HCT116 (cell line): ENCODE measurements at regions not wholly inside any gene's neighbourhood (a gene's known extent, or its start where the extent isn't known, plus 50 kb on each side); places are given as distances from the start of the nearest gene placed in this dataset.

Experiments
- ATAC-seq: fragments of 200-7000 bp; cut with Tn5 transposase; 2 replicates; pipeline ENCODE4 v1.9.1; 2020; ENCODE audit warnings: mild to moderate bottlenecking, moderate library complexity
- BruUV-seq: library from RNA; stranded (reverse); fragments of 400-500 nt; replicated peaks from 2 replicates; lab custom pipeline; 2021; lab: Mats Ljungman, UMichigan
- CTCF ChIA-PET: fragments of 300-600 bp; sonication (Branson Sonifier 250); formaldehyde crosslinking; loops from one replicate; lab custom pipeline; 2021; ENCODE audit warnings: antibody characterized with exemption; lab: Charles Lee
- POLR2A ChIA-PET: fragments of 300-600, 350-600 bp; sonication (Branson Sonifier 250); formaldehyde crosslinking; loops from one replicate; lab custom pipeline; 2021; ENCODE audit warnings: antibody characterized with exemption; lab: Charles Lee
- RAD21 ChIA-PET, 2 experiments: fragments of 300-600 bp; sonication (Branson Sonifier 250); formaldehyde crosslinking; loops; one replicate each; lab custom pipeline; 2023; ENCODE audit warnings: low total read pairs in 2 of 2; ENCODE audit not compliant: uncharacterized antibody in 2 of 2, unreplicated experiment in 2 of 2, low non-redundant PET in 1 of 2; lab: Charles Lee
- DNase-seq: peaks from one replicate; pipeline ENCODE4 v3.0.0-alpha.2; 2010; ENCODE audit warnings: low read depth, low spot score
- H2AFZ ChIP-seq: fragments of 200-600 bp; shearing (Covaris generic), sonication (generic); 2 replicates; pipeline ENCODE4 v1.6.1; 2017; ENCODE audit warnings: low read depth, mixed run types, mixed read lengths, antibody characterized with exemption, low read length; ENCODE audit not compliant: poor library complexity, severe bottlenecking
- H3K27ac ChIP-seq: 2 replicates; pipeline ENCODE4 v1.5.1; 2012; ENCODE audit warnings: low read depth, low read length
- H3K27me3 ChIP-seq: fragments of 200-600 bp; sonication (generic); 2 replicates; pipeline ENCODE4 v1.6.1; 2016; ENCODE audit warnings: mixed run types, low read length, mixed read lengths; ENCODE audit not compliant: insufficient read depth
- H3K36me3 ChIP-seq, 2 experiments: fragments of 200-500 bp in 1 of 2; fragments of 200-600 bp in 1 of 2; sonication (Bioruptor generic) in 1 of 2; sonication (generic) in 1 of 2; 2 replicates each; pipeline versions ENCODE4 v1.5.1 to v1.6.1; 2014 to 2016; ENCODE audit warnings: low read length in 2 of 2, inconsistent platforms in 1 of 2, mixed read lengths in 1 of 2, mixed run types in 1 of 2; ENCODE audit not compliant: insufficient read depth in 2 of 2, control insufficient read depth in 1 of 2
- H3K4me1 ChIP-seq, 2 experiments: fragments of 200-600 bp in 1 of 2; sonication (generic) in 1 of 2; 2 replicates each; pipeline versions ENCODE4 v1.5.1 to v1.6.1; 2012 to 2017; ENCODE audit warnings: low read length in 2 of 2, inconsistent platforms in 1 of 2, mild to moderate bottlenecking in 1 of 2, mixed read lengths in 1 of 2, mixed run types in 1 of 2, moderate library complexity in 1 of 2; ENCODE audit not compliant: insufficient read depth in 2 of 2, control insufficient read depth in 1 of 2
- H3K4me2 ChIP-seq: fragments of 200-600 bp; sonication (generic); 2 replicates; pipeline ENCODE4 v1.6.1; 2017; ENCODE audit warnings: mixed run types, low read length, mixed read lengths
- H3K4me3 ChIP-seq, 2 experiments: fragments of 200-600 bp in 1 of 2; sonication (generic) in 1 of 2; replicated peaks in 1 of 2; 2 replicates each; pipeline ENCODE4 v1.5.1; 2011 to 2016; ENCODE audit warnings: low read length in 2 of 2, control low read depth in 1 of 2, low read depth in 1 of 2, mild to moderate bottlenecking in 1 of 2, mixed read lengths in 1 of 2, mixed run types in 1 of 2
- H3K79me2 ChIP-seq: fragments of 200-600 bp; sonication (generic); 2 replicates; pipeline ENCODE4 v1.6.1; 2017; ENCODE audit warnings: mild to moderate bottlenecking, mixed run types, low read length, moderate library complexity, mixed read lengths; ENCODE audit not compliant: insufficient read depth
- H3K9ac ChIP-seq: fragments of 200-600 bp; sonication (generic); 2 replicates; pipeline ENCODE4 v1.6.1; 2016; ENCODE audit warnings: low read length, mixed read lengths
- H3K9me2 ChIP-seq: fragments of 200-600 bp; sonication (generic), shearing (Covaris generic); 2 replicates; pipeline ENCODE4 v1.6.1; 2017; ENCODE audit warnings: mixed run types, mild to moderate bottlenecking, moderate library complexity; ENCODE audit not compliant: insufficient read depth
- H3K9me3 ChIP-seq, 2 experiments: fragments of 200-500 bp in 1 of 2; fragments of 200-600 bp in 1 of 2; sonication (Bioruptor generic) in 1 of 2; sonication (generic) in 1 of 2; 2 replicates each; pipeline ENCODE4 v1.6.1; 2014 to 2017; ENCODE audit warnings: low read length in 2 of 2, mixed read lengths in 2 of 2, inconsistent platforms in 1 of 2, low read depth in 1 of 2, mild to moderate bottlenecking in 1 of 2, mixed run types in 1 of 2, moderate library complexity in 1 of 2; ENCODE audit not compliant: control insufficient read depth in 1 of 2, insufficient read depth in 1 of 2
- H4K20me1 ChIP-seq: fragments of 200-600 bp; sonication (generic), shearing (Covaris generic); 2 replicates; pipeline ENCODE4 v1.6.1; 2017; ENCODE audit warnings: mixed run types, mild to moderate bottlenecking, moderate library complexity; ENCODE audit not compliant: insufficient read depth
- ATF3 ChIP-seq: IDR thresholded peaks from 2 replicates; pipeline ENCODE4 v1.6.1; 2012
- CBX3 ChIP-seq: IDR thresholded peaks from 2 replicates; pipeline ENCODE4 v1.6.1; 2012; ENCODE audit warnings: low read depth
- CEBPB ChIP-seq: IDR thresholded peaks from 2 replicates; pipeline ENCODE4 v1.6.1; 2012; ENCODE audit warnings: low read depth
- CTCF ChIP-seq, 3 experiments: fragments of 200-600 bp in 1 of 3; sonication (generic) in 1 of 3; IDR thresholded peaks in 2 of 3; conservative IDR thresholded peaks in 1 of 3; 2 replicates each; pipeline ENCODE4 v1.5.1; 2012 to 2017; ENCODE audit warnings: low read depth in 2 of 3, low read length in 2 of 3, antibody characterized with exemption in 1 of 3, borderline replicate concordance in 1 of 3, control low read depth in 1 of 3, mild to moderate bottlenecking in 1 of 3, mixed read lengths in 1 of 3, mixed run types in 1 of 3, moderate library complexity in 1 of 3; ENCODE audit not compliant: insufficient read depth in 1 of 3
- ELF1 ChIP-seq: IDR thresholded peaks from 2 replicates; pipeline ENCODE4 v1.6.1; 2012; ENCODE audit warnings: low read depth, borderline replicate concordance
- EZH2 ChIP-seq: fragments of 200-600 bp; sonication (generic); IDR thresholded peaks from 2 replicates; pipeline ENCODE4 v1.6.1; 2017; ENCODE audit warnings: antibody characterized with exemption, mixed run types
- JUND ChIP-seq: IDR thresholded peaks from 2 replicates; pipeline ENCODE4 v1.6.1; 2012
- MAX ChIP-seq: IDR thresholded peaks from 2 replicates; pipeline ENCODE4 v1.6.1; 2012
- POLR2A ChIP-seq: IDR thresholded peaks from 2 replicates; pipeline ENCODE4 v1.7.0; 2011; ENCODE audit warnings: borderline replicate concordance; ENCODE audit not compliant: insufficient read depth, insufficient read length; ENCODE audit errors: extremely low read depth
- POLR2AphosphoS5 ChIP-seq: IDR thresholded peaks from 2 replicates; pipeline ENCODE4 v1.6.1; 2011; ENCODE audit warnings: mild to moderate bottlenecking, low read depth, low read length, moderate library complexity
- RAD21 ChIP-seq: IDR thresholded peaks from 2 replicates; pipeline ENCODE4 v1.6.1; 2012; ENCODE audit warnings: low read depth, mild to moderate bottlenecking
- SIN3A ChIP-seq: IDR thresholded peaks from 2 replicates; pipeline ENCODE4 v1.6.1; 2012; ENCODE audit warnings: low read depth
- SP1 ChIP-seq: IDR thresholded peaks from 2 replicates; pipeline ENCODE4 v1.6.1; 2012; ENCODE audit warnings: low read depth
- SRF ChIP-seq: IDR thresholded peaks from 2 replicates; pipeline ENCODE4 v1.6.1; 2012; ENCODE audit warnings: low read depth
- TCF7L2 ChIP-seq: IDR thresholded peaks from 2 replicates; pipeline ENCODE4 v1.7.0; 2011; ENCODE audit warnings: borderline replicate concordance, inconsistent platforms; ENCODE audit not compliant: insufficient read depth, insufficient read length; ENCODE audit errors: extremely low read depth
- YY1 ChIP-seq: IDR thresholded peaks from 2 replicates; pipeline ENCODE4 v1.6.1; 2011; ENCODE audit warnings: low read length, low read depth, moderate library complexity, mild to moderate bottlenecking; ENCODE audit not compliant: insufficient replicate concordance; ENCODE audit errors: extremely low read depth
- ZBTB33 ChIP-seq: IDR thresholded peaks from 2 replicates; pipeline ENCODE4 v1.6.1; 2011; ENCODE audit warnings: mild to moderate bottlenecking, low read length, moderate library complexity; ENCODE audit not compliant: insufficient replicate concordance; ENCODE audit errors: extremely low read depth
- ZFX ChIP-seq: fragments of 450-650 bp; IDR thresholded peaks from 2 replicates; pipeline ENCODE4 v1.6.1; 2017
- intact Hi-C: fragments of 100-400 bp; cut with micrococcal nuclease; formaldehyde crosslinking; loops from 2 replicates; pipeline ENCODE4 v1.10.0; 2022

GRCh38 chr14:85475113-85475512 lies 54.8 kb upstream of the FLRT2 start:
- RAD21 ChIA-PET = no interaction called here
- no peak overlapping the region for H3K4me3 ChIP-seq
- POLR2A ChIA-PET = no interaction called here
- no peak for TF ChIP-seq SP1
- TF ChIP-seq POLR2AphosphoS5 = no peak
- no peak for TF ChIP-seq RAD21
- TF ChIP-seq ZFX = no peak
- TF ChIP-seq CBX3 = no peak
- TF ChIP-seq CEBPB = no peak
- TF ChIP-seq ELF1 = no peak
- TF ChIP-seq CTCF (IDR thresholded peaks at IDR 0.05 in 2 of 3, conservative IDR thresholded peaks at IDR 0.05 in 1 of 3; ENCODE audit: borderline replicate concordance in 1 of 3, insufficient read depth in 1 of 3, low read depth in 2 of 3, low read length in 2 of 3) = no peak
- no peak for TF ChIP-seq TCF7L2
- no peak for TF ChIP-seq JUND
- no peak for TF ChIP-seq SIN3A
- no peak overlapping the region for H3K9ac ChIP-seq
- H3K4me1 ChIP-seq = no peaks in the 10 kb centered on the region
- no peak for ATAC-seq
- no peak for DNase-seq
- H3K9me2 ChIP-seq = no peaks in the 10 kb centered on the region
- H3K36me3 ChIP-seq = no peaks in the 10 kb centered on the region
- no peaks in the 10 kb centered on the region for H3K79me2 ChIP-seq
- BruUV-seq = no TSS peak
- H3K4me2 ChIP-seq = no peak overlapping the region
- H2AFZ ChIP-seq = no peak overlapping the region
- intact Hi-C loops = no loop called here
- no peak overlapping the region for H3K27ac ChIP-seq
- peaks cover 9 to 15% of the 10 kb centered on the region in 2 experiments; a peak in 2 of 4 replicates for H3K9me3 ChIP-seq
- CTCF ChIA-PET = no interaction called here
- H3K27me3 ChIP-seq = no peaks in the 10 kb centered on the region
- H4K20me1 ChIP-seq = no peaks in the 10 kb centered on the region

- peaks cover 4 to 32% of the 10 kb centered on the region in 2 experiments; a peak in 2 of 4 replicates for H3K9me3 ChIP-seq
- no peaks in the 10 kb centered on the region for H4K20me1 ChIP-seq
- H3K4me1 ChIP-seq = no peaks in the 10 kb centered on the region
- BruUV-seq = no TSS peak
- RAD21 ChIA-PET = no interaction called here
- H3K9me2 ChIP-seq = no peaks in the 10 kb centered on the region
- CTCF ChIA-PET = no interaction called here
- ATAC-seq = no peak
- no peaks in the 10 kb centered on the region for H3K36me3 ChIP-seq
- no peaks in the 10 kb centered on the region for H3K27me3 ChIP-seq
- H3K9ac ChIP-seq = no peak overlapping the region
- DNase-seq = no peak
- H3K4me2 ChIP-seq = no peak overlapping the region
- no peak overlapping the region for H3K4me3 ChIP-seq
- POLR2A ChIA-PET = no interaction called here
- intact Hi-C loops = no loop called here
- H2AFZ ChIP-seq = no peak overlapping the region
- H3K27ac ChIP-seq = no peak overlapping the region
- H3K79me2 ChIP-seq = no peaks in the 10 kb centered on the region
- no peak for TF ChIP-seq ZFX
- no peak for TF ChIP-seq SP1
- TF ChIP-seq POLR2AphosphoS5 = no peak
- no peak for TF ChIP-seq EZH2
- TF ChIP-seq SRF = no peak
- TF ChIP-seq ATF3 = no peak
- TF ChIP-seq ZBTB33 = no peak
- no peak for TF ChIP-seq POLR2A
- TF ChIP-seq RAD21 = no peak
- TF ChIP-seq SIN3A = no peak
- no peak for TF ChIP-seq YY1
- TF ChIP-seq CEBPB = no peak
- no peak for TF ChIP-seq MAX
- no peak for TF ChIP-seq ELF1
Measured at GRCh38 chr14:85479306-85479705, 50.6 kb upstream of the FLRT2 start.
